ENCODE measurements at regions not wholly inside any gene's neighbourhood (a gene's known extent, or its start where the extent isn't known, plus 50 kb on each side); places are given as distances from the start of the nearest gene placed in this dataset.

DNA sequence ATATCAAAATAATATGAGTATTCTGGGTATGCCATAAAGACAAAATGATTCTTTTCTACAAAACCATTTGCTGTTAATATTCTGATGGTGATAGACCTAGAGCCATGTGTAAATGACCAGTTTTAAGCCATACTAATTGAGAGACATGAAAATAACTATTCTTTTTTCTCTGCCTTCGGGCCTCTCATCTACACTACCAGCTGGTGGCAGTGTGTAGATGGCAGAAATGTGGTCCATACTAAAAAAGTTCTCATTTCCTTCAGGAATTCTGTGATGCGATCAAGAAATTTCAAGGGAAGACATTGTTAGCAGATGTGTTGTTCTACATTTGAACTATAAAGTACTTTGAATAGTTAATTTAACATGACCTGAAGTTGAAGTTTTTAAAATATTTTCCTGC lies 485.2 kb downstream of the TRIB2 start:
- no peaks in the 10 kb centered on the region for H4K20me1 ChIP-seq (ENCODE audit: control insufficient read depth, insufficient read depth, insufficient read length)
- no peak for DNase-seq

More for the DNA sequence above, 485.2 kb downstream of the TRIB2 start:
- no peaks in the 10 kb centered on the region for H3K79me2 ChIP-seq (ENCODE audit: insufficient read depth, low read length)
- no peaks in the 10 kb centered on the region for H3K4me1 Mint-ChIP-seq
- H3T11ph ChIP-seq (ENCODE audit: low read length), result no peak overlapping the region
- no peak overlapping the region for H2BK5ac ChIP-seq (ENCODE audit: insufficient read length, low read length)
- H3K27me3 ChIP-seq (ENCODE audit: insufficient read depth, low read length), result no peaks in the 10 kb centered on the region
- no CpG with 5 or more reads among the region's 2 CpGs for WGBS (ENCODE audit: extremely low coverage, insufficient read length, low lambda C conversion rate)
- H4K91ac ChIP-seq (ENCODE audit: insufficient read length, low read depth, low read length), result no peak overlapping the region
- TF ChIP-seq, protein P1, sequence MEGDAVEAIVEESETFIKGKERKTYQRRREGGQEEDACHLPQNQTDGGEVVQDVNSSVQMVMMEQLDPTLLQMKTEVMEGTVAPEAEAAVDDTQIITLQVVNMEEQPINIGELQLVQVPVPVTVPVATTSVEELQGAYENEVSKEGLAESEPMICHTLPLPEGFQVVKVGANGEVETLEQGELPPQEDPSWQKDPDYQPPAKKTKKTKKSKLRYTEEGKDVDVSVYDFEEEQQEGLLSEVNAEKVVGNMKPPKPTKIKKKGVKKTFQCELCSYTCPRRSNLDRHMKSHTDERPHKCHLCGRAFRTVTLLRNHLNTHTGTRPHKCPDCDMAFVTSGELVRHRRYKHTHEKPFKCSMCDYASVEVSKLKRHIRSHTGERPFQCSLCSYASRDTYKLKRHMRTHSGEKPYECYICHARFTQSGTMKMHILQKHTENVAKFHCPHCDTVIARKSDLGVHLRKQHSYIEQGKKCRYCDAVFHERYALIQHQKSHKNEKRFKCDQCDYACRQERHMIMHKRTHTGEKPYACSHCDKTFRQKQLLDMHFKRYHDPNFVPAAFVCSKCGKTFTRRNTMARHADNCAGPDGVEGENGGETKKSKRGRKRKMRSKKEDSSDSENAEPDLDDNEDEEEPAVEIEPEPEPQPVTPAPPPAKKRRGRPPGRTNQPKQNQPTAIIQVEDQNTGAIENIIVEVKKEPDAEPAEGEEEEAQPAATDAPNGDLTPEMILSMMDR (conservative IDR thresholded peaks at IDR 0.05), result peak; percentile 48; the same call in 2 of the 3 replicates
- H2BK120ac ChIP-seq (ENCODE audit: low read depth, low read length, poor library complexity, severe bottlenecking), result no peak overlapping the region
- no peak overlapping the region for H2BK12ac ChIP-seq (ENCODE audit: insufficient read length, low read depth, low read length)
- no peaks in the 10 kb centered on the region for H3K9me3 ChIP-seq (ENCODE audit: control insufficient read depth, low read depth, low read length)
- H3K56ac ChIP-seq (ENCODE audit: insufficient read length, low read depth, low read length), result no peak overlapping the region
- no peak overlapping the region for H2BK20ac ChIP-seq (ENCODE audit: low read depth, low read length, poor library complexity, severe bottlenecking)
- H3K23me2 ChIP-seq (ENCODE audit: insufficient read length, low read depth, low read length, poor library complexity, severe bottlenecking), result no peaks in the 10 kb centered on the region
- no peak overlapping the region for H2AFZ ChIP-seq (ENCODE audit: low read length)
- no peak overlapping the region for H3K23ac ChIP-seq (ENCODE audit: insufficient read length, low read depth, low read length)
- H3K27ac ChIP-seq (ENCODE audit: insufficient read length, low read depth, low read length), result no peak overlapping the region
- H3K14ac ChIP-seq (ENCODE audit: insufficient read depth, low read length), result no peak overlapping the region
- H3K4me3 Mint-ChIP-seq, result no peak overlapping the region
- H3K4ac ChIP-seq (ENCODE audit: low read depth, low read length), result no peak overlapping the region
- H2BK15ac ChIP-seq (ENCODE audit: low read depth, low read length), result no peak overlapping the region
- no peak overlapping the region for H4K5ac ChIP-seq (ENCODE audit: insufficient read length, low read depth, low read length)
- H3K9ac ChIP-seq (ENCODE audit: extremely low read depth, insufficient read length, low read length), result no peak overlapping the region
- H3K4me2 ChIP-seq (ENCODE audit: insufficient read depth, insufficient read length, low read length), result no peak overlapping the region
- no peak overlapping the region for H4K8ac ChIP-seq (replicated peaks; ENCODE audit: insufficient read length, low read depth, low read length)
- peaks cover 0 to 4% of the 10 kb centered on the region in 2 experiments; a peak in 2 of 5 replicates for H3K9me3 Mint-ChIP-seq
- no peaks in the 10 kb centered on the region for H3K4me1 ChIP-seq (ENCODE audit: insufficient read depth, low read length)
- H3K36me3 Mint-ChIP-seq (ENCODE audit: insufficient read depth in 1 of 3, low read depth in 3 of 3), result no peaks in the 10 kb centered on the region
- no peak overlapping the region for H3K27ac Mint-ChIP-seq
- no peaks in the 10 kb centered on the region for H3K79me1 ChIP-seq (ENCODE audit: insufficient read depth, low read depth, low read length, poor library complexity, severe bottlenecking)
- H3K18ac ChIP-seq (ENCODE audit: insufficient read length, low read depth, low read length), result no peak overlapping the region
- no peak overlapping the region for H2AK5ac ChIP-seq (ENCODE audit: insufficient read length, low read length)
- H3K27me3 Mint-ChIP-seq (ENCODE audit: low read depth), result no peaks in the 10 kb centered on the region
